OCI-LY1 (cell line): ENCODE measurements at regions not wholly inside any gene's neighbourhood (a gene's known extent, or its start where the extent isn't known, plus 50 kb on each side); places are given as distances from the start of the nearest gene placed in this dataset.
"Not testable (repeated sequence)": the region's sequence is repeated elsewhere in the genome, so short reads cannot be mapped to it uniquely, and the experiment has no call there.

ENCODE experiments used
- H2AFZ ChIP-seq: fragments of 200-600 bp; sonication (generic), shearing (Covaris generic); 2 replicates; pipeline ENCODE4 v1.6.0; 2014; ENCODE audit warnings: antibody characterized with exemption, mild to moderate bottlenecking, low read length
- H3F3A ChIP-seq: fragments of 200-600 bp; sonication (generic), shearing (Covaris generic); 2 replicates; pipeline ENCODE4 v1.6.0; 2014; ENCODE audit warnings: mild to moderate bottlenecking, antibody characterized with exemption, low read length, moderate library complexity; ENCODE audit not compliant: insufficient read depth
- H3K27ac ChIP-seq: fragments of 200-600 bp; sonication (generic); 2 replicates; pipeline ENCODE4 v1.5.1; 2014; ENCODE audit warnings: low read length, mixed run types, mild to moderate bottlenecking, low read depth; ENCODE audit not compliant: poor library complexity, severe bottlenecking
- H3K27me3 ChIP-seq: fragments of 200-600 bp; sonication (generic); 2 replicates; pipeline ENCODE4 v1.6.0; 2014; ENCODE audit warnings: antibody characterized with exemption, mild to moderate bottlenecking, low read length, moderate library complexity; ENCODE audit not compliant: insufficient read depth
- H3K36me3 ChIP-seq: fragments of 200-600 bp; sonication (generic); 2 replicates; pipeline ENCODE4 v1.6.1; 2014; ENCODE audit warnings: mild to moderate bottlenecking, antibody characterized with exemption, low read length, moderate library complexity, mixed read lengths; ENCODE audit not compliant: insufficient read depth
- H3K4me1 ChIP-seq: fragments of 200-600 bp; sonication (generic); 2 replicates; pipeline ENCODE4 v1.5.1; 2014; ENCODE audit warnings: mild to moderate bottlenecking, low read length, moderate library complexity; ENCODE audit not compliant: insufficient read depth, severe bottlenecking
- H3K4me2 ChIP-seq: fragments of 200-600 bp; sonication (generic), shearing (Covaris generic); 2 replicates; pipeline ENCODE4 v1.6.1; 2014; ENCODE audit warnings: low read length
- H3K4me3 ChIP-seq: fragments of 200-600 bp; sonication (generic); 2 replicates; pipeline ENCODE4 v1.5.1; 2014; ENCODE audit warnings: low read length, low read depth, mild to moderate bottlenecking, mixed read lengths; ENCODE audit not compliant: poor library complexity, severe bottlenecking
- H3K79me2 ChIP-seq: fragments of 200-600 bp; shearing (Covaris generic); 2 replicates; pipeline ENCODE4 v1.6.1; 2016; ENCODE audit warnings: mixed run types, low read length, mixed read lengths; ENCODE audit not compliant: insufficient read depth
- H3K9ac ChIP-seq: fragments of 200-600 bp; sonication (generic), shearing (Covaris generic); 2 replicates; pipeline ENCODE4 v1.6.1; 2014; ENCODE audit warnings: mild to moderate bottlenecking, low read length, mixed read lengths
- H3K9me2 ChIP-seq: fragments of 200-600 bp; sonication (generic), shearing (Covaris generic); 2 replicates; pipeline ENCODE4 v1.6.1; 2014; ENCODE audit warnings: low read depth, mild to moderate bottlenecking, low read length, mixed read lengths
- H3K9me3 ChIP-seq: fragments of 200-600 bp; shearing (Covaris generic); 2 replicates; pipeline ENCODE4 v1.6.1; 2014; ENCODE audit warnings: low read length, mixed read lengths
- H4K20me1 ChIP-seq: fragments of 200-600 bp; sonication (generic), shearing (Covaris generic); 2 replicates; pipeline ENCODE4 v1.6.0; 2016; ENCODE audit warnings: mild to moderate bottlenecking, low read length; ENCODE audit not compliant: insufficient read depth
- EZH2 ChIP-seq: fragments of 200-600 bp; sonication (generic), shearing (Covaris generic); IDR thresholded peaks from 2 replicates; pipeline ENCODE4 v1.8.0; 2017; ENCODE audit warnings: borderline replicate concordance, mixed run types, mild to moderate bottlenecking, antibody characterized with exemption, low read length, moderate library complexity, mixed read lengths
- TF ChIP-seq, protein P1 (sequence below): fragments of 200-600 bp; sonication (generic), shearing (Covaris generic); IDR thresholded peaks from 2 replicates; pipeline ENCODE4 v1.5.1; 2017; ENCODE audit warnings: mild to moderate bottlenecking, antibody characterized with exemption, low read length, moderate library complexity, mixed read lengths

DNA sequence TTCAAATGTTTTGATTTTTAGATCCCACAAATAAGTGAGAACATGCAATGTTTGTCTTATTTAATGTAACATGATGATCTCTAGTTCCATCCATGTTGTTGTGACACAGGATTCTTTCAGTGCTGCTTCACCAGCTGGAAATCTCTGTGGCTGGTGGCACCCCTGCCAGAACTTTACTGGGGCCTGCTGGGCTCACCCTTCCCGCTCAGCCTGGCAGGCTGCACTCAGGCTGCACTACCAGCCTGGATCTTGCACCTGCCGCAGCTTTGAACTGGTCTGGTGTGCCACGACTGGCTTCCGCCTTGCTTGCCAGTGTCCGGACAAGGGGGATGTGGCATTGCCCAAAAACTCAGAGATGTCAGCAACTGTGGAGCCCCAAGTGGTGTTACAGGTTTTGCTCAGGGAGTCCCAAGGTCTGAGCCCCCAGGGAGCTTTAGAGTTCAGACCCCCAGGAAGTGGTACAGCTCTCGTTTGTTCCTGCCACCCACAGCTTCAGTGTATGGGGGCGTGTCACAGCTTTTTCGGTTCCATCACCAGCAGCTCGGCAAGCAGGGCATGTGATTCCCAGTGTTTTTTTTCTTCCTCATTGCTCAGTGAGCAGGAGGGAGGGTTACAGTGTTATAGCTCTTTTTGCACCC is 72.3 kb upstream of the SYNCRIP start:
- Histone ChIP-seq H4K20me1 (no peaks in the 10 kb centered on the region), H3K79me2 (no peaks in the 10 kb centered on the region), H3K27ac (no peak overlapping the region), H3K9me2 (no peaks in the 10 kb centered on the region), H3K4me1 (no peaks in the 10 kb centered on the region), H2AFZ (no peak overlapping the region), H3K9ac (no peak overlapping the region), H3K4me2 (no peak overlapping the region), H3K36me3 (no peaks in the 10 kb centered on the region), H3F3A (no peaks in the 10 kb centered on the region), H3K27me3 (no peaks in the 10 kb centered on the region), H3K9me3 (no peaks in the 10 kb centered on the region), H3K4me3 (no peak overlapping the region)
- TF ChIP-seq EZH2 = no peak
- TF ChIP-seq, protein P1, sequence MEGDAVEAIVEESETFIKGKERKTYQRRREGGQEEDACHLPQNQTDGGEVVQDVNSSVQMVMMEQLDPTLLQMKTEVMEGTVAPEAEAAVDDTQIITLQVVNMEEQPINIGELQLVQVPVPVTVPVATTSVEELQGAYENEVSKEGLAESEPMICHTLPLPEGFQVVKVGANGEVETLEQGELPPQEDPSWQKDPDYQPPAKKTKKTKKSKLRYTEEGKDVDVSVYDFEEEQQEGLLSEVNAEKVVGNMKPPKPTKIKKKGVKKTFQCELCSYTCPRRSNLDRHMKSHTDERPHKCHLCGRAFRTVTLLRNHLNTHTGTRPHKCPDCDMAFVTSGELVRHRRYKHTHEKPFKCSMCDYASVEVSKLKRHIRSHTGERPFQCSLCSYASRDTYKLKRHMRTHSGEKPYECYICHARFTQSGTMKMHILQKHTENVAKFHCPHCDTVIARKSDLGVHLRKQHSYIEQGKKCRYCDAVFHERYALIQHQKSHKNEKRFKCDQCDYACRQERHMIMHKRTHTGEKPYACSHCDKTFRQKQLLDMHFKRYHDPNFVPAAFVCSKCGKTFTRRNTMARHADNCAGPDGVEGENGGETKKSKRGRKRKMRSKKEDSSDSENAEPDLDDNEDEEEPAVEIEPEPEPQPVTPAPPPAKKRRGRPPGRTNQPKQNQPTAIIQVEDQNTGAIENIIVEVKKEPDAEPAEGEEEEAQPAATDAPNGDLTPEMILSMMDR = no peak

GRCh38 chr6:85712346-85712745 is 69.7 kb upstream of the SYNCRIP start:
- TF ChIP-seq EZH2 = no peak
- TF ChIP-seq, protein P1 = no peak
- H3K79me2 ChIP-seq = no peaks in the 10 kb centered on the region
- no peak overlapping the region for H3K27ac ChIP-seq
- H3K9ac ChIP-seq = no peak overlapping the region
- no peaks in the 10 kb centered on the region for H3F3A ChIP-seq
- H3K9me2 ChIP-seq = no peaks in the 10 kb centered on the region
- H4K20me1 ChIP-seq = no peaks in the 10 kb centered on the region
- no peak overlapping the region for H2AFZ ChIP-seq
- H3K4me1 ChIP-seq = no peaks in the 10 kb centered on the region
- H3K27me3 ChIP-seq = no peaks in the 10 kb centered on the region
- H3K4me3 ChIP-seq = no peak overlapping the region
- no peaks in the 10 kb centered on the region for H3K36me3 ChIP-seq
- no peak overlapping the region for H3K4me2 ChIP-seq
- no peaks in the 10 kb centered on the region for H3K9me3 ChIP-seq

- not testable (repeated sequence) for H3K9ac ChIP-seq, H3K27ac ChIP-seq, H2AFZ ChIP-seq, H4K20me1 ChIP-seq, H3K79me2 ChIP-seq, H3K9me2 ChIP-seq, H3F3A ChIP-seq, H3K4me3 ChIP-seq, H3K9me3 ChIP-seq, H3K4me1 ChIP-seq, H3K27me3 ChIP-seq, H3K36me3 ChIP-seq, H3K4me2 ChIP-seq
Observed at GRCh38 chr6:85707515-85708145, 64.9 kb upstream of the SYNCRIP start.

GRCh38 chr6:85706272-85706671 is 63.6 kb upstream of the SYNCRIP start:
- H3K79me2 ChIP-seq = no peaks in the 10 kb centered on the region
- no peak overlapping the region for H2AFZ ChIP-seq
- H3K9ac ChIP-seq = no peak overlapping the region
- no peaks in the 10 kb centered on the region for H3K27me3 ChIP-seq
- H3F3A ChIP-seq = no peaks in the 10 kb centered on the region
- no peak overlapping the region for H3K4me2 ChIP-seq
- TF ChIP-seq, protein P1 = no peak
- no peak for TF ChIP-seq EZH2
- no peaks in the 10 kb centered on the region for H3K9me3 ChIP-seq
- no peaks in the 10 kb centered on the region for H4K20me1 ChIP-seq
- no peaks in the 10 kb centered on the region for H3K9me2 ChIP-seq
- H3K4me1 ChIP-seq = no peaks in the 10 kb centered on the region
- H3K36me3 ChIP-seq = no peaks in the 10 kb centered on the region
- no peak overlapping the region for H3K4me3 ChIP-seq
- no peak overlapping the region for H3K27ac ChIP-seq
